Thymus (tissue), 11 donors: ENCODE measurements at regions not wholly inside any gene's neighbourhood (a gene's known extent, or its start where the extent isn't known, plus 50 kb on each side); places are given as distances from the start of the nearest gene placed in this dataset.
"Not testable (repeated sequence)": the region's sequence is repeated elsewhere in the genome, so short reads cannot be mapped to it uniquely, and the experiment has no call there.

Experiments
- DNase-seq, 9 donors: peaks; one replicate each; pipeline ENCODE4 v3.0.0-alpha.2; 2013; ENCODE audit warnings: low spot score in 9 of 9, low read depth in 6 of 9, missing footprints in 1 of 9
- H3K27ac ChIP-seq, 2 donors: one replicate each; pipeline ENCODE4 v1.5.1; 2013; ENCODE audit warnings: control low read depth in 1 of 2, low read depth in 1 of 2, low read length in 1 of 2, mild to moderate bottlenecking in 1 of 2, moderate library complexity in 1 of 2
- H3K27me3 ChIP-seq, 2 donors: one replicate each; pipeline ENCODE4 v1.5.1; 2013; ENCODE audit warnings: low read length in 1 of 2; ENCODE audit not compliant: control insufficient read depth in 2 of 2, insufficient read depth in 1 of 2
- H3K36me3 ChIP-seq, 2 donors: one replicate each; pipeline ENCODE4 v1.5.1; 2013; ENCODE audit warnings: low read length in 1 of 2, mild to moderate bottlenecking in 1 of 2, moderate library complexity in 1 of 2; ENCODE audit not compliant: control insufficient read depth in 2 of 2, insufficient read depth in 2 of 2
- H3K4me1 ChIP-seq, 2 donors: one replicate each; pipeline ENCODE4 v1.5.1; 2013; ENCODE audit warnings: low read length in 2 of 2; ENCODE audit not compliant: control insufficient read depth in 2 of 2, insufficient read depth in 2 of 2
- H3K4me3 ChIP-seq, 2 donors: one replicate each; pipeline ENCODE4 v1.5.1; 2013; ENCODE audit warnings: low read length in 2 of 2, control low read depth in 1 of 2, mild to moderate bottlenecking in 1 of 2
- H3K9me3 ChIP-seq, 2 donors: one replicate each; pipeline ENCODE4 v1.5.1; 2013; ENCODE audit warnings: low read length in 1 of 2, mild to moderate bottlenecking in 1 of 2; ENCODE audit not compliant: control insufficient read depth in 2 of 2, insufficient read depth in 1 of 2
- WGBS: extraction: QIAGEN DNeasy Blood & Tissue Kit; methylation state at CpG from one replicate; pipeline ENCODE4 v1.1.7; 2013; 5-methylcytosine and 5-hydroxymethylcytosine counted together
- donor health status: healthy.

DNA sequence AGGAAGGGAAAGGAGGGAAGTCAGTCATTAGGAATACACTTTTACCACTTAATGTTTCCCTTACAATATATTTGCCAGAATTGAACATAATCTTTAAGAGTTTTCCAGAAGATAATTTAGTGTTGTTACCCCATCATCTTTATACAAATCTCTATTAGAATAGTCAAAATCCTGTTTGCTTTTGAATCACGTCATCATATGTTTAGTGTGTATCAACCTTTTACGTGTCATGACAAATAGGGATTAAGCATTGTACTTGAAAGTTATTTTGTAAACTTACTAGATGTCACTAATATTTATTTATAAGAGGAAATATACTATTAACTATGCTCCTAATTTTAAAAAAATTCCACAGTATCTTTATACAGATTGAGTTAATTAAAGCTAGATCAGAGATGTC lies 1899.5 kb downstream of the MAT2B start:
- no peak for DNase-seq
- Histone ChIP-seq H3K36me3 (no peaks in the 10 kb centered on the region), H3K4me1 (no peaks in the 10 kb centered on the region), H3K9me3 (no peaks in the 10 kb centered on the region), H3K4me3 (no peak overlapping the region), H3K27me3 (no peaks in the 10 kb centered on the region), H3K27ac (no peak overlapping the region)
- WGBS: 95% methylated on average over 2 of the region's 2 CpGs

DNA sequence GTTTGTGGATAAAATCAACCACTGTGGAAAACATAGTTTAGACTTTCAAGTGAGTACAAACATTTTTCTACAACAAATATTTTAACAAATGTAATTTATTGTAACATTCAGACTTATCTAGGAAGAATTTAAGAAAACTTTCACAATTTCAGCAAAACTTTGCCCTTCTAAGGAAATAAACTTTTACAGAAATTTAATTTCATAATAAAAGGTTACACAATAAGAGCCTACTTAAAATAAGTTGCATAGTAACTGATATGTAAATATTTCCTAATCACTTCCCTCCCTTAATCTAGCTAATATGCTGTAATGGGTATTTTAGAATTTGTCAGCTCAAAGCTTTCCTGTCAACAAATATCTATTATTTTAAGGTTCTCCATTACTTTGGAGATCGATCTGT lies 1899.9 kb downstream of the MAT2B start:
- 85% methylated on average over 1 of the region's 1 CpG for WGBS

DNA sequence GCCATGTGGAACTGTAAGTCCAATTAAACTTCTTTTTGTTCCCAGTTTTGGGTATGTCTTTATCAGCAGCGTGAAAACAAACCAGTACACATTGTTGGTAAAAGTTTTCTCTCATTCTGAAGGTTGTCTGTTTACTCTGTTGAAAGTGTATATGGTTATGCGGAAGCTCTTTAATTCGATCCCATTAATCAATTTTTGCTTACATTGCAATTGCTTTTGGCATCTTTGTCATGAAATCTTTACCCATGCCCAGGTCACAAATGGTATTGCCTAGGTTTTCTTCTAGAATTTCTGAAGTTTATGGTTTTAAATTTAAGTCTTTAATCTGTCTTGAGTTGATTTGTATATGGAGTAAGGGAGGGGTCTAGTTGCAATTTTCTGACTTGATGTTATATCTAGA lies 1901.9 kb downstream of the MAT2B start:
- no peaks in the 10 kb centered on the region for H3K27me3 ChIP-seq
- no peak for DNase-seq
- H3K9me3 ChIP-seq: no peaks in the 10 kb centered on the region
- H3K4me3 ChIP-seq: no peak overlapping the region
- H3K4me1 ChIP-seq: no peaks in the 10 kb centered on the region
- no peaks in the 10 kb centered on the region for H3K36me3 ChIP-seq
- 95% methylated on average over 3 of the region's 3 CpGs for WGBS
- no peak overlapping the region for H3K27ac ChIP-seq

More for the DNA sequence above, 1899.9 kb downstream of the MAT2B start:
- Histone ChIP-seq H3K4me1 (no peaks in the 10 kb centered on the region), H3K9me3 (no peaks in the 10 kb centered on the region), H3K4me3 (no peak overlapping the region), H3K36me3 (no peaks in the 10 kb centered on the region), H3K27me3 (no peaks in the 10 kb centered on the region), H3K27ac (no peak overlapping the region)
- DNase-seq: no peak

DNA sequence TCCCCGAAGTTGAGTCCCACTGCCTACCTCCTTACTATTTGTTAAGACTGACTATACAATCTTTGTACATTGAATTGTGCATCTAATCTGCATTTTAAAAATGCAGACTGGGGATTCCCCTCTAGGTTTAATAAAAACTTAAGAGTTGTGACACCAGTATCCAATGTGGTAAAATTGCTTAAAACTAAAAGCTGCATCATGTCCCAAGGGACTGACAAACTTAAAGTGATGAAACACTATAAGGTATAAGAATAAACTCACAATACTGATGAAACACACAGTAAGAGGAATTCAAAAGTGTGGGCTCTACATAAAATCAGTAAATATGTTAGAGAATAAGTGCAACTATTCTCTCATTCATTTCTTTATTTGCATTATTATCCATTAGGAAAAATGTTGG lies 1905.1 kb downstream of the MAT2B start:
- Histone ChIP-seq H3K9me3 (no peaks in the 10 kb centered on the region), H3K36me3 (no peaks in the 10 kb centered on the region), H3K27me3 (no peaks in the 10 kb centered on the region), H3K4me1 (no peaks in the 10 kb centered on the region), H3K4me3 (no peak overlapping the region), H3K27ac (no peak overlapping the region)
- DNase-seq: no peak
- WGBS: 95% methylated on average over 1 of the region's 1 CpG

DNA sequence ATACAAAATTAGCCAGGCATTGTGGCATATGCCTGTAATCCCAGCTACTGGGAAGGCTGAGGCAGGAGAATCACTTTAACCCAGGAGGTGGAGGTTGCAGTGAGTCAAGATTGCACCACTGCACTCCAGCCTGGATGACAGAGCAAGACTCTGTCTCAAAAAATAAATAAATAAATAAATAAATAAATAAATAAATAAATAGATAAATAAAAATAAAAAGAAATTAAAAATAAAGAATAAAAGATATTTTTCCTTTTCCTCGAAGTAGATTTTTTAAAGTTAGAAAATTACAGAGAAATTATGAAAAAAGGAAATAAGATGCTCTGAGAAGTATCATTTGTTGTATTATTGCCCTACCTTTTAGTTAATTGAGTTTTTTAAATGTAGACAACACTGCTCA lies 1906.1 kb downstream of the MAT2B start:
- H3K4me1 ChIP-seq, H3K4me3 ChIP-seq, H3K27me3 ChIP-seq, H3K9me3 ChIP-seq, H3K36me3 ChIP-seq, H3K27ac ChIP-seq, DNase-seq: not testable (repeated sequence)
- 88% methylated on average over 1 of the region's 1 CpG for WGBS

DNA sequence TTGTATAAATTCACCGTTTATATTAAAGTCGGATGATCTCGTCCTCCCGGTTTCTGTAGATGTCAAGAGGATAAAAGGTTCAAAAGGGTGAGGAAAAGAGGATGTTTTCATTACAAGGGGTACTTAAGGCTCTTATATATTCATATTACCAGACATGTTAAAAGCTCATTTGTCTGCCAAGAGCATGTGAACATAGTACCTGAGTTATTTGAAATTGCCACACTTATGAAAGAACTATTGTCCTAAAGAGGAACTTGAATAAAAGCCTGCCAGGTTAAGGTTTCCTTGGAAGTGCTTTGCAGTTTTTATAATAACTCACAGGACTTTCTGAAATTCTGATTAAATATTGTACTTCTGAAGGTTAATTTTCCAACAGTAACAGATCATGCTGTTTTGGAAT lies 1915.1 kb downstream of the MAT2B start:
- no peaks in the 10 kb centered on the region for H3K27me3 ChIP-seq

DNA sequence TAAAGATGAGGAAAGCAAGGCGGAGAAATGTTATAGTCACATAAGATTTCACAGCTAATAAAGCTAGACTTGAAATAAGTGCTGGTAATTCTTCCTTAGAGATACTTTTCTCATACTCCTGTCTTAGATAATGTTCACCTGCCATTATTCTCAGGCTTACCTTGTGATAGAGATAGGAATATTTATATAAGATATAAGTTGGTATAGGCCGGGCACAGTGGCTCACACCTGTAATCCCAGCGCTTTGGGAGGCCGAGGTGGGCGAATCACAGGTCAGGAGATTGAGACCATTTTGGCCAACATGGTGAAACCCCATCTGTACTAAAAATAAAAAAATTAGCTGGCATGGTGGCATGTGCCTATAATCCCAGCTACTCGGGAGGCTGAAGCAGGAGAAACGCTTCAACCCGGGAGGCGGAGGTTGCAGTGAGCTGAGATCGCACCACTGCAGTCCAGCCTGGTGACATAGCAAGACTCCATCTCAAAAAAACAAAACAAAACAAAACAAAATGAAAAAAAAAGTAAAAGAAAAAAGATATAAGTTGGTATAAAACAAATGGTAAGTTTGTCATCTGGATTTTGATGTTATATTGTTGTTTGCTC lies 1918.4 kb downstream of the MAT2B start:
- Histone ChIP-seq H3K36me3 (no peaks in the 10 kb centered on the region), H3K27me3 (no peaks in the 10 kb centered on the region), H3K4me1 (no peaks in the 10 kb centered on the region), H3K27ac (no peak overlapping the region), H3K4me3 (no peak overlapping the region), H3K9me3 (no peaks in the 10 kb centered on the region)
- DNase-seq: no peak
- 92% methylated on average over 10 of the region's 10 CpGs for WGBS

More for the DNA sequence above, 1915.1 kb downstream of the MAT2B start:
- DNase-seq: no peak
- 95% methylated on average over 4 of the region's 4 CpGs for WGBS
- Histone ChIP-seq H3K9me3 (no peaks in the 10 kb centered on the region), H3K27ac (no peak overlapping the region), H3K4me1 (no peaks in the 10 kb centered on the region), H3K4me3 (no peak overlapping the region), H3K36me3 (no peaks in the 10 kb centered on the region)

DNA sequence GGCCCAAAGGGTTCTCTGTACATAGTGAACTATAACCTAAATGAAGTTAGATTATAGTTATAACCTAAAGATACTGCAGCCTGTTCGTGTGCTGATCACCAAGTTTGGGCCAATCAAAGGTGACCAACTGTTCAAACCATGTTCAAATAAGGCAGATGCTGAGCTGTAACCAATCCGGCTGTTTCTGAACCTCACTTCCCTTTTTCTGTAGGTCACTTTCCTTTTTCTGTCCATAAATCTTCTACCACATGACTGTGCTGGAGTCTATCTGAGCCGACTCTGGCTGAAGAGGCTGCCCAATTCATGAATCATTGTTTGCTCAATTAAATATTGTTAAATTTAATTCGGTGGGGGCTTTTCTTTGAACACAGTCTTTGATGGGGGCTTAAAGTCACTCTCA lies 1920.2 kb downstream of the MAT2B start:
- DNase-seq: no peak
- Histone ChIP-seq H3K27me3 (no peaks in the 10 kb centered on the region), H3K36me3 (no peaks in the 10 kb centered on the region), H3K4me1 (no peaks in the 10 kb centered on the region), H3K4me3 (no peak overlapping the region), H3K27ac (no peak overlapping the region), H3K9me3 (no peaks in the 10 kb centered on the region)
- WGBS: 73% methylated on average over 4 of the region's 4 CpGs

DNA sequence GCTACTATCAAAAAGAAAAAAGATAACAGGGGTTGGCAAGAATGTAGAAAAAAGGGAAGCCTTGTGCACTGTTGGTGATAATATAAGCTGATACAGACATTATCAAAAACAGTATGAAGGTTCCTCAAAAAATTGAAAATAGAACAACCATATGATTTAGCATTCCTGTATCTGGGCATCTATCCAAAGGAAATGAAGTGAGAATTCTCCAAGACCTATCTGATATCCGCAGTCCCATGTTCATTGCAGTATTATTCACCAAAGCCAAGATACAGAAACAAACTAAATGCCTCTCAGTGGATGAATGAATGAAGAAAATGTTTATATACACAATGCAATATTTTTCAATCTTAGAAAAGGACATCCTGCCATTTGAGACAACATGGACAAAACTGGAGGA lies 1943.3 kb downstream of the MAT2B start:
- WGBS: 43% methylated on average over 1 of the region's 1 CpG
- Histone ChIP-seq H3K4me1 (no peaks in the 10 kb centered on the region), H3K27ac (no peak overlapping the region), H3K9me3 (no peaks in the 10 kb centered on the region), H3K36me3 (no peaks in the 10 kb centered on the region), H3K27me3 (no peaks in the 10 kb centered on the region), H3K4me3 (no peak overlapping the region)
- DNase-seq: no peak
